CD4-positive, alpha-beta memory T cell (primary cell): ENCODE measurements at regions not wholly inside any gene's neighbourhood (a gene's known extent, or its start where the extent isn't known, plus 50 kb on each side); places are given as distances from the start of the nearest gene placed in this dataset.

Source experiments
- CTCF ChIA-PET: fragments of 350-600 bp; sonication (Branson Sonifier 250); formaldehyde crosslinking; loops from one replicate; lab custom pipeline; 2021; ENCODE audit warnings: inconsistent platforms; ENCODE audit not compliant: partially characterized antibody; lab: Charles Lee
- POLR2A ChIA-PET: fragments of 350-600 bp; sonication (Branson Sonifier 250); formaldehyde crosslinking; loops from one replicate; lab custom pipeline; 2021; ENCODE audit not compliant: partially characterized antibody; lab: Charles Lee
- DNase-seq, 5 donors: peaks; one replicate each; pipeline versions ENCODE4 v3.0.0 to v3.0.0-alpha.2; 2020 to 2022; ENCODE audit warnings: mixed read lengths in 1 of 5
- H3K27ac ChIP-seq: one replicate; pipeline ENCODE4 v1.7.0; 2013; ENCODE audit warnings: low read depth, low read length
- H3K27me3 ChIP-seq: 2 replicates; pipeline ENCODE4 v1.7.0; 2013; ENCODE audit warnings: mild to moderate bottlenecking, low read length, moderate library complexity; ENCODE audit not compliant: insufficient read depth
- H3K36me3 ChIP-seq: 2 replicates; pipeline ENCODE4 v1.7.0; 2013; ENCODE audit warnings: mild to moderate bottlenecking, low read length, moderate library complexity; ENCODE audit not compliant: insufficient read depth
- H3K4me1 ChIP-seq: 2 replicates; pipeline ENCODE4 v1.7.0; 2013; ENCODE audit warnings: mild to moderate bottlenecking, low read length, moderate library complexity; ENCODE audit not compliant: insufficient read depth
- H3K4me3 ChIP-seq, 2 donors: one replicate each; pipeline ENCODE4 v1.7.0; 2013; ENCODE audit warnings: low read length in 2 of 2, mild to moderate bottlenecking in 1 of 2
- H3K9me3 ChIP-seq, 2 donors: one replicate each; pipeline ENCODE4 v1.7.0; 2013; ENCODE audit warnings: low read length in 2 of 2, control low read depth in 1 of 2; ENCODE audit not compliant: control insufficient read depth in 1 of 2
- H3K27ac Mint-ChIP-seq, 7 donors: one replicate each; pipeline ENCODE4 v1.8.0; 2020 to 2021; ENCODE audit warnings: mixed read lengths in 7 of 7, mild to moderate bottlenecking in 6 of 7, inconsistent platforms in 3 of 7, moderate library complexity in 3 of 7
- H3K27me3 Mint-ChIP-seq, 2 donors: one replicate each; pipeline ENCODE4 v1.8.0; 2020 to 2021; ENCODE audit warnings: mixed read lengths in 2 of 2
- H3K36me3 Mint-ChIP-seq, 2 donors: one replicate each; pipeline ENCODE4 v1.8.0; 2020 to 2021; ENCODE audit warnings: mixed read lengths in 2 of 2, inconsistent platforms in 1 of 2, mild to moderate bottlenecking in 1 of 2
- H3K4me1 Mint-ChIP-seq, 4 donors: one replicate each; pipeline ENCODE4 v1.8.0; 2020 to 2021; ENCODE audit warnings: mixed read lengths in 4 of 4, mild to moderate bottlenecking in 1 of 4
- H3K4me3 Mint-ChIP-seq, 8 donors: one replicate each; pipeline ENCODE4 v1.8.0; 2020 to 2021; ENCODE audit warnings: mixed read lengths in 8 of 8, mild to moderate bottlenecking in 7 of 8, moderate library complexity in 6 of 8, inconsistent platforms in 3 of 8
- H3K9me3 Mint-ChIP-seq, 8 donors: one replicate each; pipeline ENCODE4 v1.8.0; 2020 to 2021; ENCODE audit warnings: mixed read lengths in 8 of 8, mild to moderate bottlenecking in 5 of 8, inconsistent platforms in 3 of 8, moderate library complexity in 1 of 8
- intact Hi-C: fragments of 100-400 bp; cut with micrococcal nuclease; formaldehyde crosslinking; loops from one replicate; pipeline ENCODE4 v1.15.1; 2023

DNA sequence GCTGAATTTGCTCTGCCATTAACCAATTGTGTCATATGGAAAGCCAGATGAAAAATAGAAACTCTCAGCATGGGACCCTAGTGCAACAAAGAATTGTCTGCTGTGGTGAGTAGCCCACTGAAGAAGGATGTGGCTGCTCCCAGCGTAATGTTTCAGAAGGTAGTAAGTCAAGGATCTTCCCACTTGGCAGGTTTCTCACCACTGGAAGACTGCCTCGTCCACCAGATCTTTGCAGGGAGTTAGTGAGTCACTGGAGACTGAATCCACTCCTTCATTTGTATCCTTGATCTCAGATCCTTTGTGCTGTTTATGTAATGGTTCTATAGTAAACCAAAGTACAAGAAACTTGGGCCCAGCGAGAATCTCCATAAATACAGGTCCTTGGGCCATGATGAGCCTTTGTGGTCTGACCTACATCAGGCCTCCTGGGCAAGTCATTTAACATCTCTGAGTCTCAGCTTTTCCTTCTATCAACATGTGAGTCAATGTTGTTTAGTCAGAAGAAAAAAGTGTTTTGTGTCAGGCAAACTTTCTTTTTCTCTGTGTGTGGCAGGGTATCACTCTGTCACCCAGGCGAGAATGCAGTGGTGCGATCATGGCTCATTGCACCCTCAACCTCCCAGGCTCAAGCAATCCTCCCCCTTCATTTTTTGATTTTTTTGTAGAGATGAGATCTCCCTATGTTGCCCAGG is 78.0 kb upstream of the CCDC160 start:
- Histone ChIP-seq H3K27ac (no peak overlapping the region), H3K36me3 (no peaks in the 10 kb centered on the region), H3K9me3 (no peaks in the 10 kb centered on the region), H3K4me3 (no peak overlapping the region), H3K4me1 (no peaks in the 10 kb centered on the region), H3K27me3 (no peaks in the 10 kb centered on the region)
- Mint-ChIP-seq H3K27me3 (peaks cover 0 to 2% of the 10 kb centered on the region in 2 donors), H3K9me3 (no peaks in the 10 kb centered on the region), H3K4me1 (no peaks in the 10 kb centered on the region), H3K4me3 (no peak overlapping the region), H3K27ac (no peak overlapping the region), H3K36me3 (no peaks in the 10 kb centered on the region)
- intact Hi-C loops = no loop called here
- no peak for DNase-seq
- ChIA-PET CTCF (no interaction called here), POLR2A (no interaction called here)

GRCh38 chrX:134161162-134161561 is 75.8 kb upstream of the CCDC160 start:
- intact Hi-C loops = no loop called here
- Mint-ChIP-seq H3K4me1 (no peaks in the 10 kb centered on the region), H3K36me3 (no peaks in the 10 kb centered on the region), H3K27me3 (no peaks in the 10 kb centered on the region), H3K9me3 (no peaks in the 10 kb centered on the region), H3K27ac (no peak overlapping the region), H3K4me3 (no peak overlapping the region)
- ChIA-PET POLR2A (no interaction called here), CTCF (interaction anchor here (0.6 kb wide), 1 partner anchor 11 kb away, joined by 3 read pairs; no protein-coding TSS in a partner anchor)
- no peak for DNase-seq
- Histone ChIP-seq H3K4me3 (no peak overlapping the region), H3K27ac (no peak overlapping the region), H3K36me3 (no peaks in the 10 kb centered on the region), H3K27me3 (no peaks in the 10 kb centered on the region), H3K4me1 (no peaks in the 10 kb centered on the region), H3K9me3 (no peaks in the 10 kb centered on the region)

DNA sequence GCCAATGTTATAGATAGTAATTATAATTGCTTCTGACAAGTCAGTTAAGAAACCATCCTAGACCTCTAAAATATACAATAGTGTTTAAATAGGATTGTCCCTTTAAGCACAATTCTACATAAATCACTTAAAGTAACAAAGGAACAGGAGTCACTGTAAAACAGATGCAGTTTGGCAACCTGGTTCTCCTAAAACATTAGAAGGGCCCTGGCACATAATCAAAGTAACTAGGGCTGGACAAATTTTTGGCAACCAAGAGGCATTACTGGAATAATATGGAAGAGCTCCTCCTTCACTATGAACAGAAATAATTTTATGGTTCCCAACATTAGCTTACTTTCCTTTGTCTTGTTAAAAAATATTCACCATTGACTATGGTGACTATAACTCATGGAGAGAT is 75.0 kb upstream of the CCDC160 start:
- DNase-seq = no peak
- ChIA-PET POLR2A (no interaction called here), CTCF (no interaction called here)
- no peak overlapping the region for H3K4me3 ChIP-seq
- no peak overlapping the region for H3K27ac ChIP-seq
- Mint-ChIP-seq H3K4me1 (no peaks in the 10 kb centered on the region), H3K4me3 (no peak overlapping the region), H3K9me3 (no peaks in the 10 kb centered on the region), H3K27ac (no peak overlapping the region), H3K27me3 (no peaks in the 10 kb centered on the region), H3K36me3 (no peaks in the 10 kb centered on the region)
- H3K27me3 ChIP-seq = no peaks in the 10 kb centered on the region
- intact Hi-C loops = no loop called here
- H3K9me3 ChIP-seq = no peaks in the 10 kb centered on the region
- H3K4me1 ChIP-seq = no peaks in the 10 kb centered on the region
- no peaks in the 10 kb centered on the region for H3K36me3 ChIP-seq

GRCh38 chrX:134163836-134164235 is 73.1 kb upstream of the CCDC160 start:
- ChIA-PET POLR2A (no interaction called here), CTCF (no interaction called here)
- no peak overlapping the region for H3K27ac ChIP-seq
- intact Hi-C loops = no loop called here
- H3K27ac Mint-ChIP-seq = no peak overlapping the region
- H3K27me3 ChIP-seq = no peaks in the 10 kb centered on the region
- H3K36me3 ChIP-seq = no peaks in the 10 kb centered on the region
- no peak overlapping the region for H3K4me3 ChIP-seq
- H3K4me1 ChIP-seq = no peaks in the 10 kb centered on the region
- no peaks in the 10 kb centered on the region for H3K9me3 ChIP-seq
- H3K4me3 Mint-ChIP-seq = no peak overlapping the region
- H3K9me3 Mint-ChIP-seq = no peaks in the 10 kb centered on the region
- H3K36me3 Mint-ChIP-seq = no peaks in the 10 kb centered on the region
- H3K4me1 Mint-ChIP-seq = peaks cover 0 to 5% (median 0%) of the 10 kb centered on the region in 4 donors
- no peaks in the 10 kb centered on the region for H3K27me3 Mint-ChIP-seq
- DNase-seq = no peak

- ChIA-PET CTCF (interaction anchor here (0.9 kb wide), 1 partner anchor 32 kb away, joined by 3 read pairs; no protein-coding TSS in a partner anchor), POLR2A (no interaction called here)
- Histone ChIP-seq H3K4me1 (no peaks in the 10 kb centered on the region), H3K4me3 (no peak overlapping the region), H3K27me3 (no peaks in the 10 kb centered on the region), H3K27ac (no peak overlapping the region), H3K9me3 (no peaks in the 10 kb centered on the region), H3K36me3 (no peaks in the 10 kb centered on the region)
- Mint-ChIP-seq H3K4me3 (no peak overlapping the region), H3K27ac (no peak overlapping the region), H3K9me3 (no peaks in the 10 kb centered on the region), H3K36me3 (peaks cover 0 to 3% of the 10 kb centered on the region in 2 donors), H3K4me1 (peaks cover 2 to 9% (median 4%) of the 10 kb centered on the region in 4 donors), H3K27me3 (no peaks in the 10 kb centered on the region)
- no peak for DNase-seq
- intact Hi-C loops = no loop called here
Measured at GRCh38 chrX:134167591-134168203, 69.3 kb upstream of the CCDC160 start.

DNA sequence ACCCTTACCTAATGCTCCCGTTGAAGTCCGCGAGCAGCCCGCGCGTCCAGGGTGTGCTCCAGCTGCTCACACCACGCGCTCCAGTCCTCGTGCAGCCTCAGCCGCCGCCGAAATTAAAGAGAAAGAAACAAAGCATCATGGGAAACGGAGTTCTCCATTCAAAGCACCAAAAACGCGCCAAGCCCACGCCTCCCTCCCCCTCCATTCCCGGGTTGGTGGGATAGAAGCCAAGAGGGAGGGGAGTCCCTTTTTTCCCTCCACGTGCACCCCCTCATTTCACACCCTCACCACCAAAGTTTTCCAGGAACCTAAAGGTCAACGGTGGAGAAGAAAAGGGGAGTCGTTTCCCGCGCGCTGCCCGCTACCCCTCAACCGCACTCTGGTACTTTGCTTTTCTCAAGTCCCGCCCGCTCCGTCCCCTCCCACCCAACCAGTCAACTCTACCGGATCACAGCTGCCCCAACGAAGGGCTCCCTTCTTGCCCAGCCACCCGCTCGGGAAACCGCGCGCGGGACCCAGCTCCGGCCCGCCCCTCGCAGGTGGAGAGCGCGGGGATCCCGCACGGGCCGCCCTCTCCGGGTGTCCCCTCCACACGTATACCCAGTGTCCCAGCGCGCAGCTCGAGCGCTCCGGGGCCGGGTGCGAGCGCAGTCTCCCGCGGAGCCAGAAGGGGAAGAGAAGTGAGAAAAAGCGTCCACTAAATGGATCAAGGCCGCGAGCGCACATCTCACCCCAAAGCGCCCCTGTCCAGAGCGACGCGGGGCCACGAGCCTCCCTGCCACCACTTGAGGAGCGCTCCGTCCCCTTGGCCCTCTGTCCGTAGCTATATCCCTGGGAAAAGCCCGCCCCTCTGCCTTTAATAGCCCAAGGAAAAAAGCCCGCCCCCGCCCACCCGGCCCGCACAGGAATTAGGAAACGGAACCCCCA is 65.1 kb upstream of the CCDC160 start:
- POLR2A ChIA-PET = interaction anchor here (1.3 kb wide), 1 partner anchor 15 kb away, joined by 3 read pairs; no protein-coding TSS in a partner anchor

More for the DNA sequence above, 65.1 kb upstream of the CCDC160 start:
- DNase-seq = peak in 3 of 5 donors; percentile 18 to 29 (median 23)
- Histone ChIP-seq H3K27me3 (no peaks in the 10 kb centered on the region), H3K36me3 (no peaks in the 10 kb centered on the region), H3K4me3 (peak overlapping the region in 1 of 2 donors; percentile 58), H3K4me1 (peaks cover 9% of the 10 kb centered on the region), H3K9me3 (no peaks in the 10 kb centered on the region), H3K27ac (no peak overlapping the region)
- Mint-ChIP-seq H3K9me3 (no peaks in the 10 kb centered on the region), H3K36me3 (peaks cover 0 to 3% of the 10 kb centered on the region in 2 donors), H3K27me3 (peaks cover 3 to 4% of the 10 kb centered on the region in 2 donors), H3K4me1 (peaks cover 6 to 20% (median 14%) of the 10 kb centered on the region in 4 donors), H3K4me3 (peak overlapping the region; percentile 79 to 94 (median 91)), H3K27ac (peak overlapping the region in 2 of 7 donors; percentile 31 to 68)
- CTCF ChIA-PET = no interaction called here
- intact Hi-C loops = loop anchor here (2.0 kb wide), 1 partner anchor 15 kb away; no protein-coding TSS in a partner anchor
